ENCODE measurements at regions not wholly inside any gene's neighbourhood (a gene's known extent, or its start where the extent isn't known, plus 50 kb on each side); places are given as distances from the start of the nearest gene placed in this dataset.

DNA sequence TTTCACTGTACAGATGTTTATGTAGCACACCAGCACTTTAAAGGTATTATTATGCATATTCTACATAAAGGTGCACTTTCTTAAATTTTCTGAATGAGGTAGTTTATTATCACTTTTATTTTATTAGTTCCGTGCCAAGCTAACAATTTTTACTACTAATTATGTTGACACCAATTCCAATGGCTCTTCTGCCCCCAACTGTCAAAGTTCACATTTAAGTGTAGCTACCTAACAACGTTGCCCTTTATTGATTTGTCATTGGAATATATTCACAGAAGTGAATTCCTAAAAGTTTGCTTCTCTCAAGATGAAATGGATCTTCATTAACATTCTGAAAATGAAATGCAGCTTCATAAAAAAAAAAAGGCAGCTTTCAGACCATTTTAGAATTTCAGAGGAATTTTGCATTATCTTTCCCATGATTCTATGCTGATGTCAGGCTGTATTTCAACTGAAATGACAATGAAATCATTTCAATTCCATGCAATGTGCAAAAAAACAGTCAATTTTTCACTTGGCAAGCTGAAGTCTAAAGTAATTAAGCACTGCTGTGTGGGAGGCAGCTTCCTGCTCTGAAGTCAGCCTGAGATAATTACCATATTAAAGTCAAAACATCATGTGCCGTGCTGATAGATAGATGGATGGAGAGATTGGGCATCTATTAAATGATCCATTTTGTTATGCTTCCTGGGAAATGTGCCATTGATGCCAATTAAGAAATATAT lies 229.2 kb downstream of the TTLL7 start:
- DNase-seq: no peak

DNA sequence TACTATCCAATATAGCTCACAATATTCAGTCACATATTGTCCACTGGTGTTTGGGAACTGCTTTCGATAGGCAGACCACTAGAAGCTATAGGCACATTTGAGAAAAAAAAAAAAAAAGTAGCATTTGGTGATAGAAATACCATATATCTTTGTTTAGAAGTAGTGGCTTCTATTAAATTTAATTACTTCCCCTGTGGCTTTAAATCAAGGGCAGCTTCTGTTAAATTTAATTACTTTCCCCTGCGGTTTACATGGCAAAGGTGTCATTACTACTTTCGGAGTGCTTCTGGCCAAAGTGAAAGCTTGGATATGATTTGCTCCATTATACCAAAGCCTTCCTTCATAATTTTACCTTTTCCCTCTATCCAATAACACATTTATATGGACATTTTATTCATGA lies 229.9 kb downstream of the TTLL7 start:
- no peak for DNase-seq

DNA sequence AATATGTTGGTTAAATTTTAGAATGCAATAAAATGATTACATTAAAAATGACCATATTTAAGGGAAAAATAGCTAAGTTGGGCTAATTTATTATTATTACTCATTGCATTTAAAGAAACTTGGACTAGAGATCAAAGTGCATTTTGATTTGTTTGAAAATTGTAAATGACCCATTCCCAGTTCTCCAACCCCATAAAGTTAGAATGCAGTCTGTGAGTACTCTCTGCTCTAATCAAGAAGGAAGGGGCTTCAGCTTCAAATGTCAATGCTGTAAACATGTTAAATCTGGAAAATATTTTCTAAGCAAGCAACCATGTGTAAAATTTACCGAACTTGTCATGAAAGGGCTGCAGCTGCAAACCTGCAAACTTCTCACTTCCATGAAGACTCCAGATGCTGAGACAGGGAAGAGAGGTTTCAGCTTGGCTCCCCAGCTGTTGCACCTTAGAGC lies 232.7 kb downstream of the TTLL7 start:
- DNase-seq: no peak

DNA sequence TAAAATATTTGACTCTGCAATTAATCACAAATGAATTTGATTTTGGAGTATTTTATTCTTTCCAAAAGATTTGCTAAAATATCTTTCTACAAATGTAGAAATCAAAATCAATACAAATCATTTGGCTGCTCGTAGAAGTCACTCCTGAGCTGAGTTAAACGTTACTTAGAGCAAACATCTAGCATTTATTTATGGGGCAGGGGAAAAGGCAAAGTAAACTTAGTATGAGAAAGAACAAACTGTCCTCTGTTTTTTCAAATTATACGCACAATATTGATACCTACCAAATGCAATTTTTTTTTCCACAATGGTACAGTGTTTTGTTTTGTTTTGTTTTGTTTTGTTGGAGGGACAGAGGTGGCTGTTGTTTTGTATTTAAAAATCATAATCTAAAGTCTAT lies 233.8 kb downstream of the TTLL7 start:
- no peak for DNase-seq

DNA sequence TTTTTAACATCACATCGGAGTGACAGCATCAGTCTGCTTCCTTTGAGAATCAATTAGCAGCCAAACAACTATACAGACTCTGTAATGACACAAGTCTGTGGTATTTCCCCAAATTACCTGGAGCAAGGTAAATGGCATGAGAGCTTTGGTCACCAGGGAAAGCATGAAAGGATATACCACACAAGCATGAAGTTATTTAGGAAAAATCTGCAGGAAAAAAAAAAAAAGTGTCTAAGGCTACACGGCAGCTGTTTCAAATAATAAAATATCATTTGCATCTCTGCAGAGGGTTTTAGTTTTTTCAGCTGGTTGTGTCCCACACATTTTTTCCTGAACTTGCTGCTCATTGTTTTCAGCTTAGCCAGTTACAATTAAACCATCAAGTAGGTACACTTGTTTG lies 234.7 kb downstream of the TTLL7 start:
- DNase-seq: no peak

DNA sequence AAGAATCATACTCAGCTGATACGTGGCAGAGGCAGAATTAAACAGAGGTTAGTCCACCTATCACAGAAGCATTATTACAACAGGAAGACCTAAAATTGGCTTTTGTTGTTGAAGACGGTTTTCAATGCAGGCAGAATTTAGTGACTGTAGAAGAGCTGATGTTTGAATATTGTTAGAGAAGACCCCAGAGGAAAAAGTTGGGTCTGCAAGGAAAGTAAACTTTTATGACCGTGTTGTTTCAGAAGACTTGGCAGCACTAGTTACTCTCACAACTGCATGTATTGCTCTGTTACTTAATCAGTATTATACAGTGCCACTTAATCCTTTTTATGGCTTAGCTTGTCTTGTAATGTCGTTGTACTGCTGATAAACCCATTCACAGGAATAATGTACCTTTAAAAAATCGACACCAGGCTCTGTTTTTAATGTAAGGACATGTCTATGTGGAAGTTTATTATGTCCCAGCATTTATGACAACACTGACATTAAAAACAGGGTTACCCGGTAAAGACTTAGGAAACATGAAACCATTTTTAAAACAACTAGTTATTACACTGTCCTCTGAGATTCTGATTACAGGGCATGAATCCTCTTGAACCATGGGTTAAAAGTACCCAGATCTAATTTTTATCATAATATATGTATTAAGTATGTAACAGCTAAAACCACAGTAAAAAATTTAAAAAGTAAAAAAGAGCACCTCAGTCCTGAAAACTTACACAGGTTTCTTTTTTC lies 235.4 kb downstream of the TTLL7 start:
- no peak for DNase-seq

DNA sequence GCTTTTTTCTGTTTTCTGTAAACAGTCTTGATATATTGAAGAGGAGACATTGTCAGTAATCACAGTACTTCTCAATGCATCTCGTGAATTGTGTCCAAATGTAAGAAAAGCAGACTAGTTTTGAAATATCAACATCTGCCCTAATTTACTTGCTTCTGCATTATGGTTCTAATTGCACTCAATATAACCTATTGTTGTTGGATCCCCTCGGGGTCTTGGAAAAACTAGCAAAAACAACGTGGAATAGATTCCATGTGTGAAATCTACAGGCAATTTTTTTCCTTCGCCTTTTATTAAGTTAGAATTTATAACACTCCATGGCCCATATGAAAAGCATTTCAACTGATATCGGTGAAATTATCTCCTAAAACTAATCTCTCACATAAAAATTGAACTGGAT lies 236.5 kb downstream of the TTLL7 start:
- no peak for DNase-seq

DNA sequence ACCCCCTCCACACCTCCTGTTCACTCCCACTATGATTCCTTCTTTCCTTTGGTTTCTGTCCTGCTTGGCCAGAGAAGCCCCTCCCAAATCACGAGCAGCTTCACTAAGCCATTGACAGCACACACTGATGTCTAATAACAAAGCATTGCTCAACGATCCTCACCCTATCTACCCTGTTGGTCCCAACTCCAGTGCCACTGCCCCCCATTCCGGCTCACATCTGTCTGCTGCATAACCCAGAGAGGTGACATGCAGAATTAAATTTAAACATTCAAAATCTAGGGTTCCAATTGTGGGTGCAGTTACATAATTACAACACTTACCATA lies 236.9 kb downstream of the TTLL7 start:
- no peak for DNase-seq

DNA sequence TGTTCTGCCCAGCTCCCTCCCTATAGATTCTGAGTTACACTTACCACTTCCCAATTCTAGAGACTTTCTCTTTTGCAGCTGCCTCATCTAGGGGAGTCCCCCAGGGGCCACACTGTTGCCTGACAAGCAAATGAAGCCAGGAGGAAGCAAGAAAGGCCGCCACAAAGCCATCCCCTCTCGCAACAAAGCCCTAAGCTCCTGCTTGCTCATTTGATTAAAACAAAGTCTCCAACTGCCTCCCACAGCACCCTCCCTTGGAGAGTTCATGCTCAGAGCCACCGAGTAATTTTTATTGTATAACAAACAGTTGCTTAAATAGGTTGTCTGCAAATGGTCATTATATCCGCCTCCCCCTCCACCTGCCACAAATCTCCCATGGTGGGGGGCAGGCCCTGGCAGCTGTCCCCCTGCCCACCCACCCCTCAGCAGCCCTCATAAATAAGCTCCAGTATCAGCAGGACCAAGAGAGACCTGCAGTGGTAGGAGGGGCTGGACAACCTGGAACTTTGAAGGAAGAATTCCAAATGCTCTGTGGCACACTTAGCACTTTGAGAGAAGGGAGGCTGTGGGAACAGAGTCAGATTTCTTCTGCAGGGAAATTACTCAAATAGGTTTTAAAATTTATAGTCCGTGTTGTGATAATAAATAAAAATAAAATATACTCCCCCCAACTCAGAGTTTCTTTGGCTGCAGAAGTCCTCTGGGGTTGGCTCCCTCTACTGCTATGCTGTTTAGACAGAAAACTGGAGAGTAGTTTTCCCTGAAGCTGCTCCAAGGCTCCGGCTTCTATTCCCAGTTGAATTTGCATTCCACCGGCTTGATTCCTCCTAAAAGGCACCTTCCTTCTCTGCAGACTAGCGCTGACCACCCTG lies 237.5 kb downstream of the TTLL7 start:
- no peak for DNase-seq

DNA sequence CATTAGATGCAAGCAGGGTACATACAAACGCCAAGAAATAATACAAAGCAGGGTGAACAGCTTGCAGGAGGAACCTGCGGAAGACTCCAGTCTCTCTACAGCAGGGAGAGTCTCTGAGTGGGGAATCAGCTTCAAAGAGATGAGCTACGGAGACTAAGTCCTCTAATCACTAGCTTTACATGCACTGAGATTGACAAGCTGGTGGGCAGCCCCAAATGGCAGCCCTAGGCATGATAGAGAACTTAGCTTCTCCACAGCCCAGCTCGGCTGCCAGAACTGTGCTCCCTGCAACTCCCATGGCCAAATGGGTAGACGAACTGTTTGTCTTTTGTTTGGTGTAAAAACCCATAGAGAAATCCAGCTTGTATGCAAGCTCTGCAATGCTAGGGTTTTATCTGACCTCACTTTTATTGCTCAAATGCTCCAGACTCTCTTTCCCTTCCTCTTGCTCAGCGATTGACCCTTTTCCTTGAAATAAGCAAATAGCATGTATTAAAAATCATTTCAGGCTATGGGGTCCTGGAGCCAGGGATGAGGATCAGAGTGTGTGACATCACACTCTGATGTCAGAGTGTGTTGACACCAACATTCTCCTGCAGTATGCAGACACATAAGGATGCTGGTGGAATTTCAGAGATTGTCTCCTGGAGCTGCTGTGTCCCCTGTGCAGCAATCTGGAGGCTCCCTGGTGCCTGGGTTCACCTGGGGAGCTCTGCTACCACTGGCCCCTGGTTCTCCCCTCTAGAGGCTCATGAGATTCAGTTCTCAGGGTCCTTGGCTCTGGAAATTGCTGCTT lies 238.5 kb downstream of the TTLL7 start:
- DNase-seq: no peak

DNA sequence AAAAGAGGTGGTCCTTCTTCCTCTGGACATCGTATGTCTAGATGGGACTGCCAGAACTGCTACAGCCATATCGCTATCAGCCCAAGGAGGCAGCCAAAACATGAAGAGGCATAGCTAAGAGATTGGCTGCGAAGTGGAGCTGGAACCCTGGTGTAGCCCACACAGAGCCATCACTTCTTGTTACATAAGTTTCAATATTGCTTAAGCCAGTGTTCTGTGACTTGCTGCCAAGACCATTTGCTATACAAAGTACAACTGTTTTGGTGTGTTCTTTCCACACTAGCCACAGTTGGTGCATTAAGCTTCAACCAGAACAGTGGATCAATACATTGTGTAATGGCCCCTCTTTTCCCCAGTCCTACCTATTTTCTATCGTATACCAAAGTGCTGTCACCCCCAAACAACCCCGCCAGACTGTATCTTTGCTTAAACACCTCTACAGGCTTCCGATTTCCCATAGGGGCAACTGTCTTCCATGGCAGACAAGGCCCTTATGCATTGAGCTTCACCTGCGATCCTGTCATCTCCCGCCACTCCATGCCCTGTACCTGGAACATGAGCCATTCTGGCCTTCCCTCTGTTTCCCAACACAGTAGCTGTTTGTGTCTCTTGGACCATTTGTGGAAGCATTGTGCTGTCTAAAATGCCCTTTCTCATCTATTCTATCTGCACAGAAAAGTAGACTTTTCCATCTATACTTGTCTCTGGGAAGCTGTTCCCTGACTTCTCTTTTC lies 241.8 kb downstream of the TTLL7 start:
- DNase-seq: no peak

DNA sequence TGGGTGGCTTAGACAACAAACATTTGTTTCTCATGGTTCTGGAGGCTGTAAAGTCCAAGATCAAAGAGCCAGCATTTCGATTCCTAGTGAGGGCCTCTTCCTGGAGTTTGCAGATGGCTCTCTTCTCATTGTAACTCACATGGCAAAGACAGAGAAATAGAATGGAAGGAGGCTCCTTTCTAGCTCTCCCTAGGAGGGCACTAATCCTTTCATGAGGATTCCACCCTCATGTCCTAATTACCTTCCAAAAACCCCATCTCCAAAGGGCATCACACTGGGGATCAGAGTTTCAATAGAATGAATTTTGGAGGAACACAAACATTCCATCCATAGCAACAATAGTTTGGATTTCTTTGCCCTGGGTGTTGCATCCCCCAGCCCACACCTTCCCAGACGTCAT lies 247.3 kb downstream of the TTLL7 start:
- no peak for DNase-seq

DNA sequence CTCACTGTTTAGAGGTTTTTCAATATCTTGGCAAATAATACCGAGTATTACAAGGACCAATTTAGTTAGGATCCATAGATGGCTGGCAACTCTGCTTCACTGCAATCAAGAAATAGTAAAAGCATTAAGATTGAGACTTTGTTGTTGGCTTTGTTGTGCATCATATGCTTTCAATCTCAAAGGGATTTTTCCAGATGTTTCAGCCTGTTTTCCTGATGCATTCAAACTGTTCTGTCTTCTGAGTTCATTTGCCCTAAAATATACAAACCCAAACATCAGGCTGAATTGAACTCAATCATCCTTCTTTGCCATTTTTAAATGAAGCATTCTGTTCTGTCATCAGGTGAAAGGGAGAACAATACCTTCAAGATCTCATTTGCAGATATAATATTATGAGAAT lies 248.7 kb downstream of the TTLL7 start:
- no peak for DNase-seq

DNA sequence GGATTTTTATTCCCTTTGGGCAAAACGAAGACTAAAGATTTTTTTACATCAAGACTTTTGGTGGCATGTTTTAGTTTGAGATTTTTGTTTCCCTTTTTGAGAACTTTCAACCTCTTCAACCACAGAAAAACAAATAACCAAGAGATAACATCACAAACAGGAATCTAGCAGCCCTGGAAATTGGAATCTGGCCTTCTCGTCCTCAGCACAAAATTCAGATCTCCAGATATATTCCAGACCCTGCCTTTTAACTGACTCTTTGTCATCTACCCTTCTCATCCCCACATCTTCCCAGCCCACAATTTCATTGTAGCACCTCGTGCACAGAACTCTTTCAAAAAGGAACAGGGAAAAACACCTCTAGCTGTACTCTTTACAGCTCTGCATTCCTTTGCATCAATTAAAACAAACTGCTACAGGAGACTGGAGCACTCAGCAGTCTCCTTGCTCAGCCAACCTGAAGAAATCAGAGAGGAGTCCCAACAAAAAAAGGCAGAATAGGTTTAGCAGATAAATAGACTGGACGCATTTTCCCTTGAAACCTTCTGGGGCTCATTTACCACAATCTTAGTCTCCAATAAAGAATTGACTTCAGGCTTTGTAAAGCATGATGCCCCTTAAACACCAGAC lies 251.0 kb downstream of the TTLL7 start:
- no peak for DNase-seq

DNA sequence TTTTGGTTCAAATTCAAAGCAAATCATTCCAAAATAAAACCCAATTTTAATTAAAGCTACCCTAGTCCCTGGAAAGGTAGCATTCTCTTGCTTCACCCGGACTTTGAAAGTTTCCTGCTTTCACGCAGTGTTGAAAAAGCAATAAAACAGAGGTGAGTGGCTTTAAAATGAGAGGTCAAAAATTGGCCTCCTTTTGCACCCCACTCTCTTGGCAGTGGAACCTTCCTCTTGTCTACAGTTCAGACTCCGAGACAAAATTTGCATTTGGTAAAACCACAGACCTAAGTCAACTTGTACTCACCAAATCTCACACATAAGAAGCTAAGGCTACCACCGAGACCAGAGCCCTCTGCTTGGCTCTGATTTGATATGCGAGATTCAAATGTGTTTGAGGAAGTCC lies 252.7 kb downstream of the TTLL7 start:
- no peak for DNase-seq

DNA sequence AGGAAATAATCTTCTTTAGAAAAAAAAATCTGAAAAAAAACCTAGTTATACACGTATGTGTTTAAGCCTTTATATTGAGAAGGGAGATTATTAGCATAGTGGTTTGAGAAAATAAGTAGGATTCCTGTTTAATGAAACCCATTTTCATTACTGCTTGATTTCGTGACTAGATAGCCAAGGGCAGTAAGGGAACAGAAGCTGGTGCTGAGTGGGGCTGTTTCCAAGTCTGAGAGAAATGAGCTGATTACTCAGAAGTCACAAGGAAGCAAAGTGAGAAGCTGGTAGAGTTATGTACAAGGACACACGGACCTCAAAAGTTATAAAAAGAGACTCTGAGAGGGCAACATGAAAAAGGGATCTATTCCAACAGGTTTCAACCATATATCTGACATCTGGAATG lies 256.5 kb downstream of the TTLL7 start:
- no peak for DNase-seq

DNA sequence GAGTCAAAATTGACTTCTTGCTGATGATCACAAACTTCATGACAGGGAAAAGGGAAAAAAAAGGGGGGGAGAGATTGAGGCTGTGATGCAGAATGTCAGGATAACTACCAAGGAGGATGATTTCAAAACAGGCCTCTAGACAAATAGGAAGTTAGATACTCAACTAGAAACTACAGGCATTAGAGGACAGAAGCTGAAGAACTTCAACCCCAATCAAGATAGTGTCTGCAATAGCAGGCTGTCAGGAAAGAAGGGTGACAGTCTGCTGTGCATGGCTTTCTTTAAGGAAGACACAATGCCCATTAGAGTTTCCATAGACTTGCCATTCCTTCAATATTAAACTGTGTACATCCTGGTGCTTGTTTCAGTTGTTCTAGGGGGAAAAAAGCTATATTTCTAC lies 257.2 kb downstream of the TTLL7 start:
- DNase-seq: no peak

DNA sequence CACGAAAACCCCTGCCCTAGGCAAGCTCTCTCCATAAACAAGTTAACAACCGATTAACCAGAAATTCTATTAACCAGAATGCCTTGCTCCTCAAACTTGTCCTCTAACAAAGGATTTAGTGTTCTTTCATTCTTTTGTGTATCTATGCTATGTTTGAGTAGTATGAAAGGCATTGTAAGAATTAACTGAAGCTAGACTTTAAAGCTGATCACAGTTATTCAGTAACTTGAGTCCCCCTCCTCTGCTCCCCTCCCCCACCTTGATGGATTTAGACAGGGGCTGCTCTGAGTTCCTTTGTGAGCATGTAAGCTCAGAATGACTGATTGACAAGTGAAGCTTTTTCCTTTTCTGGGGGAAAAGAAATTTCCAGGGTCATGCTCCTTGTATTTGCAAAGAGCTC lies 257.6 kb downstream of the TTLL7 start:
- no peak for DNase-seq

DNA sequence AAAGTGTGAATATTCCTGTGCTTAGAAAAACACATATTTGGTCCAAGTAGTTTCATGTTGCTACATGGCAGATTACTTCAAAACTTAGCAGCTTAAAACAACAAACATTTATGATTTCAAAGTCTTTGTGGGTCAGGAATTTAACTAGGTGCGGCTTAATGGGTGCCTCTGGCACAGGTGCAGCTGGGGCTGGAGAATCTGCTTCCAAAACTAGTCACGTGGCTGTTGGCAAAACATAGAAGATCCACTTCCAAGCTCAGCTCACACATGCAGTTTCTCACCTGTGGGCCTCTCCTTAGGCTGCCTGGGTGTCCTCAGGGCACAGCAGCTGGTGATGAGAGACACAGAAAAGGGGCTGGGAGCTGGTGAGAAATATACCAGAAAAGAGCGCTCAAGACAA lies 263.4 kb downstream of the TTLL7 start:
- DNase-seq: no peak

DNA sequence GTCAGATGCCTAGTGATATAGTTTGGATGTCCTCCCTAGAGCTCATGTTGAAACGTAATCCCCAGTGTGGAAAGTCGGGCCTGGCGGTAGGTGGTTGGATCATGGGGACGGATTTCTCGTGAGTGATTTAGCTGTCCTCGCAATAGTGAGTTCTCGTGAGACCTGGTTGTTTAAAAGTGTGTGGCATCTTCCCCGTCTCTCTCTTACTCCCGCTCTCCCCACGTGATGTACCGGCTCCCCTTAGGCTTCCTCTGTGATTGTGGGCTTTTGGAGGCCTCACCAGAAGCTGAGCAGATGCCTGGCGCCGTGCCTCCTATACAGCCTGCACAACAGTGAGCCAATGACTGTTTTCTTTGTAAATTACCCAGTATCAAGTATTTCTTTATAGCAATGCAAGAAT lies 264.5 kb downstream of the TTLL7 start:
- DNase-seq: no peak

DNA sequence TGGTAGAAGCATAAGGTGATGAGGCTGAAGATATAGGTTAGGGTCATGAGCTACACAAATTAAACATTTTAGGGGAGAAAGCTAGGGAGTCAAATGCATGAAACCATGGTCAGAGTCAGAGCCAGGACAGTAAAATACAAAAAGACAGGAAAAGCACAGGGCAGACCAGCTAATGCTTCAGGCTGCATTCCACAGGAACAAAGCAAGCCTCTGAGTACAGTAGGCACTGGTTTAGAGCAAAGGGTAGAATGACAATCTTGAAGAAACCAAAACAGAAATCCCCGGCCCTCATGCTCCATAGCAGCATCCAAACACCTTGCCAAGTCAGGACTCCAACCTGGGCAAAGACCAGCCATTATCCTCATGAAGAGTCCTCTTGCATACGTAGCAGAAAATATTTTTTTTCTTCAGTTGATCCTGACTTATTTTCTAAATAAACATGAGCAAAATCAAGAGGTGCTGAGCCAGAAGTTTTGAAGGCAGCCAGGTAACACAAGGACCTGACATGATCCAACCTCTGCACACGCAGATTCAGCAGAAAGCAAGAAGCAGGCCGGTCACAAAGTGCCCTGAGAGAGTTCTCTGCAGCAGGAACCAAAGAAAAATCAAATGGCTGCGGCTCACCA lies 273.1 kb downstream of the TTLL7 start:
- DNase-seq: no peak
